Panc1 (cell line): ENCODE measurements at regions not wholly inside any gene's neighbourhood (a gene's known extent, or its start where the extent isn't known, plus 50 kb on each side); places are given as distances from the start of the nearest gene placed in this dataset.
"Not testable (repeated sequence)": the region's sequence is repeated elsewhere in the genome, so short reads cannot be mapped to it uniquely, and the experiment has no call there.

Source experiments
- ATAC-seq: fragments of 200-7000 bp; cut with Tn5 transposase; 2 replicates; pipeline ENCODE4 v1.9.1; 2020; ENCODE audit warnings: mild to moderate bottlenecking, moderate library complexity
- BruUV-seq: library from RNA; stranded (reverse); fragments of 400-500 nt; replicated peaks from 2 replicates; lab custom pipeline; 2021; lab: Mats Ljungman, UMichigan
- CTCF ChIA-PET: fragments of 300-600 bp; sonication (Branson Sonifier 250); formaldehyde crosslinking; loops from one replicate; lab custom pipeline; 2022; ENCODE audit warnings: antibody characterized with exemption; lab: Charles Lee
- POLR2A ChIA-PET: fragments of 300-600 bp; sonication (Branson Sonifier 250); formaldehyde crosslinking; loops from one replicate; lab custom pipeline; 2022; ENCODE audit warnings: antibody characterized with exemption; lab: Charles Lee
- DNase-seq: peaks from one replicate; pipeline ENCODE4 v3.0.0-alpha.2; 2010; ENCODE audit warnings: low read depth, low spot score
- H3K27ac ChIP-seq: 2 replicates; pipeline ENCODE4 v1.5.1; 2011; ENCODE audit warnings: mild to moderate bottlenecking, low read length, inconsistent platforms
- H3K27me3 ChIP-seq: fragments of 200-500 bp; sonication (Bioruptor generic); 2 replicates; pipeline ENCODE4 v1.6.0; 2014; ENCODE audit warnings: low read length, inconsistent platforms; ENCODE audit not compliant: control insufficient read depth, insufficient read depth
- H3K36me3 ChIP-seq: fragments of 200-500 bp; sonication (Bioruptor generic); 2 replicates; pipeline ENCODE4 v1.5.1; 2014; ENCODE audit warnings: inconsistent platforms, mild to moderate bottlenecking, low read length, moderate library complexity; ENCODE audit not compliant: control insufficient read depth, insufficient read depth
- H3K4me1 ChIP-seq: 2 replicates; pipeline ENCODE4 v1.5.1; 2011; ENCODE audit warnings: inconsistent platforms, mild to moderate bottlenecking, low read length, moderate library complexity; ENCODE audit not compliant: control insufficient read depth, insufficient read depth
- H3K4me3 ChIP-seq, 2 experiments: 2 replicates each; pipeline ENCODE4 v1.5.1; 2011 to 2012; ENCODE audit warnings: low read depth in 2 of 2, low read length in 2 of 2, mild to moderate bottlenecking in 2 of 2, inconsistent platforms in 1 of 2, moderate library complexity in 1 of 2
- H3K9me3 ChIP-seq: fragments of 200-500 bp; sonication (Bioruptor generic); 2 replicates; pipeline ENCODE4 v1.5.1; 2014; ENCODE audit warnings: low read depth, mild to moderate bottlenecking, inconsistent platforms, low read length, moderate library complexity; ENCODE audit not compliant: control insufficient read depth, insufficient read depth
- CTCF ChIP-seq: fragments of 450-650 bp; IDR thresholded peaks from 2 replicates; pipeline ENCODE4 v1.5.1; 2017; ENCODE audit warnings: mild to moderate bottlenecking
- POLR2AphosphoS5 ChIP-seq: IDR thresholded peaks from 2 replicates; pipeline ENCODE4 v1.6.1; 2012; ENCODE audit warnings: mild to moderate bottlenecking, low read depth, low read length, moderate library complexity
- SIN3A ChIP-seq: IDR thresholded peaks from 2 replicates; pipeline ENCODE4 v1.6.1; 2012; ENCODE audit warnings: low read depth, mild to moderate bottlenecking, low read length, moderate library complexity, borderline replicate concordance; ENCODE audit not compliant: insufficient read depth
- TCF7L2 ChIP-seq: IDR thresholded peaks from 2 replicates; pipeline ENCODE4 v1.6.1; 2011; ENCODE audit warnings: mild to moderate bottlenecking, low read depth, low read length, inconsistent platforms
- in situ Hi-C: cut with HindIII; loops from 2 replicates; pipeline ENCODE4 v1.10.0; 2016; ENCODE audit warnings: low sequenced_read_pairs, low pct_unique_long_range_greater_than_20kb
- intact Hi-C: fragments of 100-400 bp; cut with micrococcal nuclease; formaldehyde crosslinking; loops from one replicate; pipeline ENCODE4 v1.10.0; 2022; ENCODE audit not compliant: unreplicated experiment
- TF ChIP-seq, protein P1 (sequence below), 2 experiments: IDR thresholded peaks; 2 replicates each; pipeline ENCODE4 v1.6.1; 2011 to 2012; ENCODE audit warnings: low read depth in 2 of 2, control low read depth in 1 of 2, low read length in 1 of 2, mild to moderate bottlenecking in 1 of 2, moderate library complexity in 1 of 2; ENCODE audit not compliant: insufficient read depth in 1 of 2

DNA sequence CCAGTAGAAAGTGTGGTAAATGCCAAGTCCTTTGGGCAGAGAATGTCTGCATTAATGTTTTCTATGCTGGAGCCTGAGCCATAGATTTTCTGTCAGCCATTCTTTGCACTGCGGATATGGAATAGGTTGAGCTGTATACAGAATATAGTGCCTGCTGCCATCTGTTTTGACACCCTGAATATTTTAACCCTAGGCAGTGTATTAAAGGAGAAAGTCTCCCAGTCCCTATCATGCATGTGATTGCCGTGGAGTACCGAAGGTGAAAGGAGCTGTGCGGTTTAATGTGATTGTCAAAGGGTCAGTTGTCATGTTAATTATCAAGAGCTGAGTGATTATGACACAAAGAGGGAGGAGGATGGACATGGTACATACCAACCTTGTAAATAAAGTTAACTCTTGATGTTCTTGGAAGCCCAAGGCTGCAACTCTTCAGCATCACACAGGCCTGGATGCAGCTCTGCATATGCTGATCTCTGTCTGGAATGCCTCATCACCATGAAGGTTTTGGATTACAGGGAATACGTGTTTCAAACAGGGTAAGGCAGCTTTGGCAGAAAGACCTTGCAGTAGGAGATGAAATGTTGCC is 247.1 kb upstream of the ELAVL2 start:
- CTCF ChIA-PET = no interaction called here
- BruUV-seq = no TSS peak

DNA sequence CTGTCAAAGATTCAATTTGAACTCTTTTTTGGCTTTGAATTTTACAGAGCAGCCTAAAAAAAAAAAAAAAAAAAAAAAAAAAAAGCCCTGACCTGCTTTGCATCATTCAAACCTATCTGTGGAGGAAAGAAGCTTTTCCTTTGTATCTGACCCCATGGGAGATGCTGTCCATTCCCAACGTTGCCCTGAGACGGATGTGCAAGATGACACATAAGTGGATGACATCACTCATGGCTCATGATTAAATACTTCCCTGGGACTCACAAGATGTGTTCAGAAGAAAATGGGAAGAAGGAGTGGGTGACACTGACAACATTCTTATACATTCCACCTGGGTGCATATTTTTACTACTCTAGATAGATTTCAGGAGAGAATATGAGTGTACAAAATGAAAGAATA is 245.7 kb upstream of the ELAVL2 start:
- in situ Hi-C loops (no loop called here), intact Hi-C loops (no loop called here)
- no peaks in the 10 kb centered on the region for H3K4me1 ChIP-seq
- ATAC-seq (no peak), DNase-seq (no peak)
- POLR2A ChIA-PET = no interaction called here
- no peaks in the 10 kb centered on the region for H3K36me3 ChIP-seq
- H3K27ac ChIP-seq = no peak overlapping the region
- TF ChIP-seq, protein P1, sequence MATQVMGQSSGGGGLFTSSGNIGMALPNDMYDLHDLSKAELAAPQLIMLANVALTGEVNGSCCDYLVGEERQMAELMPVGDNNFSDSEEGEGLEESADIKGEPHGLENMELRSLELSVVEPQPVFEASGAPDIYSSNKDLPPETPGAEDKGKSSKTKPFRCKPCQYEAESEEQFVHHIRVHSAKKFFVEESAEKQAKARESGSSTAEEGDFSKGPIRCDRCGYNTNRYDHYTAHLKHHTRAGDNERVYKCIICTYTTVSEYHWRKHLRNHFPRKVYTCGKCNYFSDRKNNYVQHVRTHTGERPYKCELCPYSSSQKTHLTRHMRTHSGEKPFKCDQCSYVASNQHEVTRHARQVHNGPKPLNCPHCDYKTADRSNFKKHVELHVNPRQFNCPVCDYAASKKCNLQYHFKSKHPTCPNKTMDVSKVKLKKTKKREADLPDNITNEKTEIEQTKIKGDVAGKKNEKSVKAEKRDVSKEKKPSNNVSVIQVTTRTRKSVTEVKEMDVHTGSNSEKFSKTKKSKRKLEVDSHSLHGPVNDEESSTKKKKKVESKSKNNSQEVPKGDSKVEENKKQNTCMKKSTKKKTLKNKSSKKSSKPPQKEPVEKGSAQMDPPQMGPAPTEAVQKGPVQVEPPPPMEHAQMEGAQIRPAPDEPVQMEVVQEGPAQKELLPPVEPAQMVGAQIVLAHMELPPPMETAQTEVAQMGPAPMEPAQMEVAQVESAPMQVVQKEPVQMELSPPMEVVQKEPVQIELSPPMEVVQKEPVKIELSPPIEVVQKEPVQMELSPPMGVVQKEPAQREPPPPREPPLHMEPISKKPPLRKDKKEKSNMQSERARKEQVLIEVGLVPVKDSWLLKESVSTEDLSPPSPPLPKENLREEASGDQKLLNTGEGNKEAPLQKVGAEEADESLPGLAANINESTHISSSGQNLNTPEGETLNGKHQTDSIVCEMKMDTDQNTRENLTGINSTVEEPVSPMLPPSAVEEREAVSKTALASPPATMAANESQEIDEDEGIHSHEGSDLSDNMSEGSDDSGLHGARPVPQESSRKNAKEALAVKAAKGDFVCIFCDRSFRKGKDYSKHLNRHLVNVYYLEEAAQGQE (IDR thresholded peaks at IDR 0.05; ENCODE audit: insufficient read depth in 1 of 2, low read depth in 2 of 2, low read length in 1 of 2) = no peak
- TF ChIP-seq TCF7L2 (no peak), POLR2AphosphoS5 (no peak), CTCF (no peak), SIN3A (no peak)
- CTCF ChIA-PET = no interaction called here
- H3K9me3 ChIP-seq = no peaks in the 10 kb centered on the region
- H3K4me3 ChIP-seq = no peak overlapping the region
- BruUV-seq = no TSS peak
- no peaks in the 10 kb centered on the region for H3K27me3 ChIP-seq

More for the DNA sequence above, 247.1 kb upstream of the ELAVL2 start:
- Histone ChIP-seq H3K9me3 (no peaks in the 10 kb centered on the region), H3K27me3 (no peaks in the 10 kb centered on the region), H3K4me3 (no peak overlapping the region), H3K27ac (no peak overlapping the region), H3K36me3 (no peaks in the 10 kb centered on the region), H3K4me1 (no peaks in the 10 kb centered on the region)
- no peak for ATAC-seq
- TF ChIP-seq POLR2AphosphoS5 = no peak
- in situ Hi-C loops (no loop called here), intact Hi-C loops (no loop called here)
- no peak for DNase-seq
- POLR2A ChIA-PET = no interaction called here

DNA sequence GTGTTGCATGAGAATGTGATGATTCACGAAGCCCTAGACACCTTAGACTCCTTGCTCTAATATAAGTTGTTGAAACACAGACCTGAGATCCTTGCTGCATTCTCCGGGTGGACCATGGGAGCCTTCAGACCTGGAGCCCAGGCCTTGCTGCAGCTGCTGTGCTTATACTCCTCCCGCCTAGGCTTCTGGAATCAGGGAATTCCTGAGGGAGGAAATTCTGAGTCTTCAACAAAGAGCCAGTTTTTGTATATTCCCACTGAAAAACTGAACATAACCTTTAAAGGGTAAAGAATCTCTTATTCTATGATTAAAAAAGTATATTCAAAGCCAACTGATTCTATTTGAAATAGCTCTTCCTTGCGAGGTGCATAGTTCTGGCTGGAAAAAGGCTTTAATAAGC is 245.1 kb upstream of the ELAVL2 start:
- H3K36me3 ChIP-seq = no peaks in the 10 kb centered on the region
- POLR2A ChIA-PET = no interaction called here
- H3K9me3 ChIP-seq = no peaks in the 10 kb centered on the region
- no peaks in the 10 kb centered on the region for H3K4me1 ChIP-seq
- TF ChIP-seq SIN3A = no peak
- TF ChIP-seq POLR2AphosphoS5 = no peak
- no peak for TF ChIP-seq CTCF
- no peak for TF ChIP-seq TCF7L2
- TF ChIP-seq, protein P1 (IDR thresholded peaks at IDR 0.05; ENCODE audit: insufficient read depth in 1 of 2, low read depth in 2 of 2, low read length in 1 of 2) = no peak
- H3K27ac ChIP-seq = no peak overlapping the region
- in situ Hi-C loops = no loop called here
- DNase-seq = no peak
- intact Hi-C loops = no loop called here
- CTCF ChIA-PET = no interaction called here
- H3K4me3 ChIP-seq = no peak overlapping the region
- ATAC-seq = no peak
- no TSS peak for BruUV-seq
- H3K27me3 ChIP-seq = no peaks in the 10 kb centered on the region

DNA sequence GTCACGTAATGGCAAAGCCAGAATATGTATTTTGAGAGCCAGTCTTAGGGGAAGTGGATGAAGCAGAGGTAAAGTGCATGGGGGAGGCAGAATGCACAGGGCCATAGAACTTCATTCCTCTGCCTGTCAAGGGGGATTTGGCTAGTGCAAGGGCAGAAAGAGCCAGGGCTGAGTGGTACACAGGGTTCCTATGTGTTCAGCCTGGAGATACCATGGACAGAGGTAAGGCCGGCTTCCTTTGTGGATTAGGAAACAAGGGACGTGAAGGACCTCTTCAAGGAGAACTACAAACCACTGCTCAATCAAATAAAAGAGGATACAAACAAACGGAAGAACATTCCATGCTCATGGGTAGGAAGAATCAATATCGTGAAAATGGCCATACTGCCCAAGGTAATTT is 241.1 kb upstream of the ELAVL2 start:
- H3K27ac ChIP-seq, H3K4me1 ChIP-seq, POLR2A ChIA-PET, BruUV-seq, H3K9me3 ChIP-seq, DNase-seq, H3K4me3 ChIP-seq, H3K27me3 ChIP-seq, ATAC-seq, H3K36me3 ChIP-seq, in situ Hi-C loops, intact Hi-C loops, CTCF ChIA-PET: not testable (repeated sequence)
